B cell (primary cell): ENCODE measurements at regions not wholly inside any gene's neighbourhood (a gene's known extent, or its start where the extent isn't known, plus 50 kb on each side); places are given as distances from the start of the nearest gene placed in this dataset.

Experiments used
- ATAC-seq: fragments of 200-7000 bp; cut with Tn5 transposase; one replicate; pipeline ENCODE4 v1.10.0; 2021; ENCODE audit warnings: low read depth, mild to moderate bottlenecking, moderate number of reproducible peaks, moderate library complexity
- CTCF ChIA-PET: fragments of 350-600 bp; sonication (Branson Sonifier 250); formaldehyde crosslinking; loops from one replicate; lab custom pipeline; 2021; ENCODE audit warnings: antibody characterized with exemption, inconsistent platforms; lab: Charles Lee
- POLR2A ChIA-PET: fragments of 350-600 bp; sonication (Branson Sonifier 250); formaldehyde crosslinking; loops from one replicate; lab custom pipeline; 2021; ENCODE audit warnings: antibody characterized with exemption; lab: Charles Lee
- DNase-seq: peaks from one replicate; pipeline ENCODE4 v3.0.0; 2013
- H2AFZ ChIP-seq: 2 replicates; pipeline ENCODE4 v1.6.1; 2012; ENCODE audit warnings: mild to moderate bottlenecking, low read depth, low read length; ENCODE audit not compliant: insufficient read depth, poor library complexity, severe bottlenecking
- H3K27ac ChIP-seq, 2 donors: 1 replicate in 1 of 2; 2 replicates in 1 of 2; pipeline ENCODE4 v1.5.1; 2012 to 2013; ENCODE audit warnings: low read length in 2 of 2, mild to moderate bottlenecking in 2 of 2, moderate library complexity in 1 of 2
- H3K27me3 ChIP-seq, 4 experiments: fragments of 200-600 bp in 1 of 4; sonication (generic) in 1 of 4; replicated peaks in 1 of 4; 1 replicate in 2 of 4; 2 replicates in 2 of 4; pipeline versions ENCODE4 v1.6.1 to v1.7.0; 2013 to 2016; ENCODE audit warnings: low read length in 3 of 4, mild to moderate bottlenecking in 2 of 4, mixed read lengths in 1 of 4, moderate library complexity in 1 of 4; ENCODE audit not compliant: insufficient read depth in 4 of 4, control insufficient read depth in 3 of 4; ENCODE audit errors: control extremely low read depth in 1 of 4
- H3K36me3 ChIP-seq, 2 experiments: replicated peaks in 1 of 2; 1 replicate in 1 of 2; 2 replicates in 1 of 2; pipeline versions ENCODE4 v1.6.1 to v1.7.1; 2013; ENCODE audit warnings: low read length in 1 of 2; ENCODE audit not compliant: insufficient read depth in 2 of 2, control insufficient read depth in 1 of 2; ENCODE audit errors: control extremely low read depth in 1 of 2, extremely low read depth in 1 of 2
- H3K4me1 ChIP-seq, 2 donors: fragments of 200-600 bp in 1 of 2; sonication (generic) in 1 of 2; 1 replicate in 1 of 2; 2 replicates in 1 of 2; pipeline versions ENCODE4 v1.5.1 to v1.6.1; 2013 to 2017; ENCODE audit warnings: low read length in 2 of 2; ENCODE audit not compliant: control insufficient read depth in 2 of 2, insufficient read depth in 2 of 2
- H3K4me2 ChIP-seq: replicated peaks from 2 replicates; pipeline ENCODE3; 2012; ENCODE audit warnings: mild to moderate bottlenecking, low read depth, low read length; ENCODE audit not compliant: poor library complexity, severe bottlenecking
- H3K4me3 ChIP-seq, 5 experiments: fragments of 200-600 bp in 1 of 5; sonication (generic) in 1 of 5; 1 replicate in 3 of 5; 2 replicates in 2 of 5; pipeline versions ENCODE4 v1.5.1 to v1.7.0; 2011 to 2016; ENCODE audit warnings: low read length in 4 of 5, mild to moderate bottlenecking in 4 of 5, low read depth in 2 of 5, control low read depth in 1 of 5, moderate library complexity in 1 of 5; ENCODE audit not compliant: insufficient read depth in 1 of 5; ENCODE audit errors: control extremely low read depth in 1 of 5, extremely low read depth in 1 of 5
- H3K79me2 ChIP-seq: fragments of 200-600 bp; sonication (generic); one replicate; pipeline ENCODE4 v1.6.0; 2016; ENCODE audit warnings: low read length; ENCODE audit not compliant: control insufficient read depth, insufficient read depth
- H3K9ac ChIP-seq: fragments of 200-600 bp; sonication (generic); 2 replicates; pipeline ENCODE4 v1.6.1; 2017; ENCODE audit warnings: mild to moderate bottlenecking, low read length, moderate library complexity
- H3K9me3 ChIP-seq, 3 donors: one replicate each; pipeline versions ENCODE4 v1.6.1 to v1.7.1; 2013; ENCODE audit warnings: low read length in 2 of 3; ENCODE audit not compliant: control insufficient read depth in 2 of 3, insufficient read depth in 1 of 3; ENCODE audit errors: control extremely low read depth in 1 of 3
- H4K20me1 ChIP-seq: 2 replicates; pipeline ENCODE4 v1.6.0; 2012; ENCODE audit warnings: mild to moderate bottlenecking, low read length; ENCODE audit not compliant: insufficient read depth, control insufficient read depth, poor library complexity, severe bottlenecking
- H3K27ac Mint-ChIP-seq: one replicate; pipeline ENCODE4 v1.8.0; 2021; ENCODE audit warnings: mixed read lengths
- H3K27me3 Mint-ChIP-seq: one replicate; pipeline ENCODE4 v1.8.0; 2021; ENCODE audit warnings: mixed read lengths
- H3K4me1 Mint-ChIP-seq: one replicate; pipeline ENCODE4 v1.8.0; 2021; ENCODE audit warnings: mixed read lengths
- H3K4me3 Mint-ChIP-seq: one replicate; pipeline ENCODE4 v1.8.0; 2021; ENCODE audit warnings: mixed read lengths
- H3K9me3 Mint-ChIP-seq: one replicate; pipeline ENCODE4 v1.8.0; 2022; ENCODE audit warnings: mixed read lengths; ENCODE audit not compliant: insufficient read depth
- EZH2 ChIP-seq: IDR thresholded peaks from 2 replicates; pipeline ENCODE4 v1.6.1; 2012; ENCODE audit warnings: borderline replicate concordance, low read depth, mild to moderate bottlenecking, moderate library complexity, low read length; ENCODE audit not compliant: insufficient read depth, poor library complexity, severe bottlenecking
- WGBS: methylation state at CpG from one replicate; pipeline ENCODE4 v1.1.5; 2013; ENCODE audit warnings: missing lambda C conversion rate; ENCODE audit not compliant: insufficient coverage; 5-methylcytosine and 5-hydroxymethylcytosine counted together
- intact Hi-C: fragments of 100-400 bp; cut with micrococcal nuclease; formaldehyde crosslinking; loops from one replicate; pipeline ENCODE4 v1.10.0; 2022
- TF ChIP-seq, protein P1 (sequence below): fragments of 200-600 bp; IDR thresholded peaks from one replicate; pipeline ENCODE4 v1.8.0; 2022; ENCODE audit warnings: antibody characterized with exemption, mild to moderate bottlenecking

DNA sequence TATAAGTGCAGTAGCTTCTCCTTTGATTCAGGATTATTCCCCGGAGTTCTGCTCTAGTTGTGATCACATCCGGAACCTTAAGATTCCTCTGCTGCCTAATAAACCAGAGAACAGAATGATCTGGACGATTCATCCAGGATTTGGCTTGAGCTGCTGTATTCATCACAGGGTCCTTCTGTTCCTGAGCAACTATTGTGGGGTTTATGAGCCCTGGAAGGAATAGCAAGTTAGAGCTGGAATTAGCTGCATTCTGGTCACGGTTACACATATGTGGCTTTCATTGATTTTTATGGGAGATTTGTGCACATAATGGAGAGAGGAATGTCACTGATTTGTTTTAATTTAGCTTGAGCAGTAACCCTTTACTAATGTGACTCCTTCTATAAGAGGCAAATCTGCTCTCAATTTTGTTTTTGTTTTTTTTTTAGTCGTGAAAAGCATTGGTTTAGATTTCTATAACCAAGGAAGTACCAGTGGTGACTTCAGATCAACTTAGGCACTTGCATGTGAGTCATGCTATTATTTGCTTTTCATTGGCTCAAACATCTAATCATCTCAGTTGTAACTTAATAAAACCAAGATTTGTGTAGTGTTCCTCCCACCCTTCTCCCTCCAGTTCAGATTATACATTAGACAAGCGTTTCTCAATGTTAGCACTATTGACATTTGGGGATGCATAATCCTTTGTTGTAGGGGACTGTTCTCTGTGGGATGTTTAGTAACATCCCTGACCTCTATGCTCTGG, 148.5 kb downstream of the OTOL1 start:
- no peaks in the 10 kb centered on the region for H4K20me1 ChIP-seq
- Mint-ChIP-seq H3K9me3 (no peaks in the 10 kb centered on the region), H3K4me3 (no peak overlapping the region), H3K27ac (no peak overlapping the region), H3K27me3 (no peaks in the 10 kb centered on the region), H3K4me1 (no peaks in the 10 kb centered on the region)
- no peaks in the 10 kb centered on the region for H3K36me3 ChIP-seq
- no peaks in the 10 kb centered on the region for H3K4me1 ChIP-seq
- no peak overlapping the region for H3K4me3 ChIP-seq
- no peak for DNase-seq
- no peak for ATAC-seq
- ChIA-PET CTCF (no interaction called here), POLR2A (no interaction called here)
- intact Hi-C loops: no loop called here
- 94% methylated on average over 2 of the region's 6 CpGs for WGBS
- no peaks in the 10 kb centered on the region for H3K9me3 ChIP-seq
- no peak overlapping the region for H3K9ac ChIP-seq
- H3K27me3 ChIP-seq: no peaks in the 10 kb centered on the region
- no peak overlapping the region for H3K4me2 ChIP-seq
- no peak for TF ChIP-seq EZH2
- TF ChIP-seq, protein P1, sequence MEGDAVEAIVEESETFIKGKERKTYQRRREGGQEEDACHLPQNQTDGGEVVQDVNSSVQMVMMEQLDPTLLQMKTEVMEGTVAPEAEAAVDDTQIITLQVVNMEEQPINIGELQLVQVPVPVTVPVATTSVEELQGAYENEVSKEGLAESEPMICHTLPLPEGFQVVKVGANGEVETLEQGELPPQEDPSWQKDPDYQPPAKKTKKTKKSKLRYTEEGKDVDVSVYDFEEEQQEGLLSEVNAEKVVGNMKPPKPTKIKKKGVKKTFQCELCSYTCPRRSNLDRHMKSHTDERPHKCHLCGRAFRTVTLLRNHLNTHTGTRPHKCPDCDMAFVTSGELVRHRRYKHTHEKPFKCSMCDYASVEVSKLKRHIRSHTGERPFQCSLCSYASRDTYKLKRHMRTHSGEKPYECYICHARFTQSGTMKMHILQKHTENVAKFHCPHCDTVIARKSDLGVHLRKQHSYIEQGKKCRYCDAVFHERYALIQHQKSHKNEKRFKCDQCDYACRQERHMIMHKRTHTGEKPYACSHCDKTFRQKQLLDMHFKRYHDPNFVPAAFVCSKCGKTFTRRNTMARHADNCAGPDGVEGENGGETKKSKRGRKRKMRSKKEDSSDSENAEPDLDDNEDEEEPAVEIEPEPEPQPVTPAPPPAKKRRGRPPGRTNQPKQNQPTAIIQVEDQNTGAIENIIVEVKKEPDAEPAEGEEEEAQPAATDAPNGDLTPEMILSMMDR: no peak
- no peak overlapping the region for H3K27ac ChIP-seq
- H3K79me2 ChIP-seq: no peaks in the 10 kb centered on the region
- H2AFZ ChIP-seq: no peak overlapping the region

DNA sequence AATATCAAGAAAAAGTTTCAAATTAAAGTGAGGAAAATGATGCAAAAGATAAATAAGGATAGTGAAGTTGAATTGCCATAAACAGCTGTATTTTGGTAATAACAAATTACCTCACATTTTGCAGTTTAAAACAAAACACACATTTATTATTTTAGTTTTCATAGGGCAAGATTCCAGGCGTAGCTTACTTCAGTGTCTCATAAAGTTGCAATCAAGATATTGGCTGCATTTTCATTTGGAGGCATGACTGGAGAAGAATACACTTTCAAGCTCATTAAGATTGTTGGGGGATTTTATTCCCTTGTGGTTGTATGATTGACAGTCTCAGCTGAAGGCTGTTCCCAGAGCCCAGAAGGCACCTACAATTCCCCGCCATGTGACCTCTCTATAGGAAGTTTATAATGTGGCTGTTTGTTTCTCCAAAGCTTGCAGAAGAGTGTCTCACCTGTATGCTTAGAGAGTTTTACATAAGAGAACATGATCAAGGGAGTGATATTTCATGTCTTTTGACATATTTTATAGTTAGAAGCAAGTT, 151.4 kb downstream of the OTOL1 start:
- Histone ChIP-seq H3K9ac (no peak overlapping the region), H3K4me3 (no peak overlapping the region), H2AFZ (no peak overlapping the region), H3K4me1 (no peaks in the 10 kb centered on the region), H4K20me1 (no peaks in the 10 kb centered on the region), H3K4me2 (no peak overlapping the region), H3K27ac (no peak overlapping the region), H3K36me3 (no peaks in the 10 kb centered on the region), H3K9me3 (no peaks in the 10 kb centered on the region), H3K27me3 (no peaks in the 10 kb centered on the region), H3K79me2 (no peaks in the 10 kb centered on the region)
- intact Hi-C loops: no loop called here
- TF ChIP-seq, protein P1: no peak
- TF ChIP-seq EZH2: no peak
- H3K4me1 Mint-ChIP-seq: no peaks in the 10 kb centered on the region
- CTCF ChIA-PET: no interaction called here
- H3K9me3 Mint-ChIP-seq: no peaks in the 10 kb centered on the region
- no peak overlapping the region for H3K27ac Mint-ChIP-seq
- no peaks in the 10 kb centered on the region for H3K27me3 Mint-ChIP-seq
- POLR2A ChIA-PET: no interaction called here
- no CpG with 5 or more reads among the region's 2 CpGs for WGBS
- DNase-seq (no peak), ATAC-seq (no peak)
- no peak overlapping the region for H3K4me3 Mint-ChIP-seq
